Hepatic stellate cell (primary cell): ENCODE measurements at regions not wholly inside any gene's neighbourhood (a gene's known extent, or its start where the extent isn't known, plus 50 kb on each side); places are given as distances from the start of the nearest gene placed in this dataset.

Experiments used
- DNase-seq: peaks from one replicate; pipeline ENCODE4 v3.0.0; 2011; ENCODE audit warnings: low spot score

GRCh38 chr3:19093084-19093483 is 55.2 kb upstream of the KCNH8 start:
- no peak for DNase-seq

DNA sequence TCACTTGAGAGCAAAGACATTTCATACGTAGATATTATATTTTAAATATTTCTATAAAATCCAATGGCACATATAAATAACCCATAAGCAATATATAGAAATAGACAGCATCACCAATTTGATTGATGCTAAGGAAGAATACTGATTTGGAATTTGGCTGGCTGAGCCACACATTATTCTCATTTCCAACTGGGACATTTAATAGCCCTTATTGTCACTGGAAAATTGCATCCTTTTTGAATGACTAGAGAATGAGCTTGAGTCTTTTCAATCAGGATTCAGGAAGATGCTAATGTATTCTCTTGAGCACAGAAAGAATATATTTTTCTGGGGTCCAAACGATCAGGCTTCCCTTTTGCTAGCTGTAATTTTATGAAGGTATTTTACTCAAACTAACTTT is 70.9 kb upstream of the KCNH8 start:
- no peak for DNase-seq

GRCh38 chr3:19075037-19075436 is 73.3 kb upstream of the KCNH8 start:
- no peak for DNase-seq

DNA sequence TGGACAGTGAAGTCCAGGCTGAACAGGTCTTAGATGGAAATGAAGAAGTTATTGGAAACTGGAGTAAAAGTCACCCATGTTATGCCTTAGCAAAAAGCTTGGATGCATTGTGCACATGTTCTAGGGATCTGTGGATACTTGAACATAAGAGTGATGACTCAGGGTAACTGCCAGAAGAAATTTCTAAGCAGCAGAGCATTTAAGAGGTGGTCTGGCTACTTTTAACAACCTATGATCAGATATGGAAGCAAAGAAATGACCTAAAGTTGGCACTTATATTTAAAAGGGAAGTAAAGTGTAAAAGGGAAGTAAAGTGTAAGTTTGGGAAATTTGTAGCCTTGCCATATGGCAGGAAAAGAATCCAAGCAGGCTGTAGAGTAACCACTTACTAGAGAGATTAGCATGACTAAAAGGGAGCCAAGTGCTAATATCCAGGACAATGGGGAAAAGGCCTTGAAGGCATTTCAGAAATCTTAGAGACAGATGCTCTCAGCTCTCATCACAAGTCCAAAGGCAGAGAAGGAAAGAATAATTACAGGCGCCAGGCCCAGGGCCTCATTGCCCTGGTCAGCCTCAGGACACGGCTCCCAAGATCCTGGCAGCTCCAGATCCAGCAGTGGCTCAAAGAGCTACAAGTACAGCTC is 73.9 kb upstream of the KCNH8 start:
- DNase-seq = no peak

DNA sequence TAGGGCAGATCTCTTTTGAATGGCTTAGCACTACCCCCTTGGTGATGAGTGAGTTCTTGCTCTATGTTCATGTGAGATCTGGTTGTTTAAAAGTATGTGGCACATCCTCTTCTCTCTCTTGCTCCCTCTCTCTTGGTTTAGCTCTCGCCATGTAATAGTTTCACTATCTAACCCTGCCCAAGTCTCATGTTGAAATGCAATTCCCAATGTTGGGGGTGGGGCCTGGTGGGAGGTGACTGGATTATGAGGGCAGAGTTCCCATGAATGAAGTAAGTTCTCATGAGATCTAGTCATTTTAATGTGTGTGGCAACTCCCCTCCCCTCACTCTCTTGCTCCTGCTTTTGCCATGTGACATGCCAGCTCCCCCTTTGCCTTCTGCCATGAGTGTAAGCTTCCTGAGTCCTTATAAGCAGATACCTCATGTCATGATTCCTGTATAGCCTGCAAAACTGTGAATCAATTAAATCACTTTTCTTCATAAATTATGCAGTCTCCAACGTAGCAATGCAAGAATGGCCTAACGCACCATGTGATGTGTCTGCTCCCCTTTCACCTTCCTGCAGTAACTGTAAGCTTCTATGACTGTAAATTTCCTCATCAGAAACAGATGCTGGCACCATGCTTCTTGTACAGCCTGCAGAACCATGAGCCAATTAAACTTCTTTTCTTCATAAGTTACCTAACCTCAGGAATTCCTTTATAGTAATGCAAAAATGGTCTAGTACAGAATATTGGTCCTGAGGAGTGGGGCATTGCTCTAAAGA is 74.8 kb upstream of the KCNH8 start:
- no peak for DNase-seq

DNA sequence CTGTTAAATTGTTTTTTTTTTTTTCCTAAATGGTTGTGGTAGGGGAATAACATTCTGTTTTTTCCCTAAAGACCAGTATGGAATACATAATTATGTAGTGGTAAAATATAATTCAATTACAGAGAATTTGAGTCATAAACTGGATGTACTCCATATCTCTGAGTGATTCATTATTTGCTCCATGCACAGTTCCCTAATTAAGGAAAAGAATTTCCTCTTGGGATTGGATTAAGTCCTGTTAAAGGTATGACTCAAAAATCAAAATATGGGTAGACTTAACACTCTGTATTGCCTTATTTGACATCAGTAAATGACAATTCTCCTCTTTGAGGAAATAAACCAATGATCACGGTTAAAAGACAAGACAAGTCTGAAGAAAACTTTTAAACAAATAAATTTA is 78.0 kb upstream of the KCNH8 start:
- DNase-seq = no peak

DNA sequence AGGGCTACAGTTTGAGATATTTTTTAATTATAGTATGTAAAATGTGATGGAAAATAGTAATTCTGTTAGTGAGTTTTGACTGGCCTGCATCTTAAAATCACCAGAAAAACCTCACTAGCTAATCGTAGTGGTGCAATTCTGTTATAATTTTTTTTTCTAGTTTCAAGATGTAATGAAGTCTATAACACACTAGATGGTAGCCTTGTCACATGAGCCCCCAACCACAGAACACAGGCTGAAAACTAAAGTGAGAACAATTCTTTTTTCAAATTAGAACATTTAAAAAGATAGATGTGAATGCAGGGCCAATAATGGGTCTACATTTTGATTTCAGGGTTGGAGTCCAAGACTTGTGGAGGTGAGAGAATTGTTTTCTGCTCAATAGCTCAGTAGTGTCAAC is 83.3 kb upstream of the KCNH8 start:
- DNase-seq = no peak

DNA sequence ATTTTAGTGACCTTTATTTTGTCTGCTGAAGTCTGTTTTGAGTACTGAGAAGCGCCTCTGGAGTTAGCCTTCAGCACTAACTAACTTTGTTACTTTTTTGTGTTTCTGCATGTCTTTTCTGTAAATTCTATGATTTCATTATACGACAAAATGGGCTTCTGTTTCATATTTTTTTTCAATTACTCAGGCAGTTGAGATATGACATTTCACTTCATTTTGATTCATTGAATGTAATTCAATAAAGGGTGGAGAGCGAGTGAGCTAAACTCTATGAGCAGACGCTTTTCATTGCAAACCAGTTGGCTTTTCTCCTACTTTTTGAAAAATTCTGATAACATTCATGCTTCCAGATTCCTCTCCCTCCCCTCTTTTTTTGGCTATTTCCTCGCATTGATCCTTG is 84.4 kb upstream of the KCNH8 start:
- DNase-seq = no peak

DNA sequence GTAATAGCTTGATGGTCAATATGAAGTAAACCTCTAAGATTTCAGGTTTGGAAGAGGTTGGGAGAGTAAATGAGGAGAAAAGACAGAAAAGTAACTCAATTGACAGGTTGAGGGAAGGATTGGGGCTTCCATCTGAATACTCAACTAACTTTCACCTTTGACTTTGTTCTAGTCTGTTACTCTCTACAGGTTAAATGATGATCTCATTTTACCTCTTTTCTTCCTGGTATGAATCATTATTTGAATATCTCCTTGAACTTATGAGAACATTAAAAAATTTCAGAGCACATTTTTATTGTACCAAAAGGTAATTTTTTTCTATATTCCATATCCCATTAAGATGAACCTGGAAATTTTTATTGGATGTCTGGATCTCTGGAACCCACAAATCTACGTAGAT is 87.9 kb upstream of the KCNH8 start:
- DNase-seq = no peak

- DNase-seq = no peak
Observed at GRCh38 chr3:19052874-19053273, 95.4 kb upstream of the KCNH8 start.

GRCh38 chr3:19046440-19046839 is 101.9 kb upstream of the KCNH8 start:
- no peak for DNase-seq

GRCh38 chr3:19030522-19030839 is 117.8 kb upstream of the KCNH8 start:
- no peak for DNase-seq

DNA sequence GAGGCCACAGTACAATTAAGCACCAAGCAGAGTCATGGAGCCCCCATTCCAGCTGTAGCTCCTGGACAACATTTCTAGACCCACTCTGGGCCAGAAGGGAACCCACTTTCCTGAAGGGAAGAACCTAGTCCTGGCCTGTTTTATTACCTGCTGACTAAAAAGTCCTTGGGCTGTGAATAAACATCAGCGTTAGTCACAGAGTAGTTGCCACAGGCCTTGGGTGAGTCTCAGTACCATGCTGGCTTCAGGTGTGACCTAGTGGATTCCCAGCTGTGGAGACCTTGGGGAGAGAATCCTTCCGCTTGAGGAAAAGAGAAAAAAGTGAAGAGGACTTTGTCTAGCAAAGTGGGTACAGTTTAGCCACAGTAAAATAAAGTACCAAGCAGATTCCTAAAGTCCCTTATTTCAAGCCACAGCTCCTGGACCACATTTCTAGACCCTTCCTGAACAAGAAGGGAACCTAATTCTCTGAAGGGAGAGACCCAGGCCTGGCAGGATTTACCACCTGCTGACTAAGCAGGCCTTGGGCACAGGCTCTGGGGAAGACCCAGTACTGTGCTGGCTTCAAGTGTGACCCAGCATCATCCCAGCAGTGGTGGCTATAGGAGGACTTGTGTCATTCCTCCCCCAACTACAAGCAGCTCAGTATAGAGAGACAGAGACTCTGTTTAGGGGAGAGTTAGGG is 118.3 kb upstream of the KCNH8 start:
- no peak for DNase-seq

DNA sequence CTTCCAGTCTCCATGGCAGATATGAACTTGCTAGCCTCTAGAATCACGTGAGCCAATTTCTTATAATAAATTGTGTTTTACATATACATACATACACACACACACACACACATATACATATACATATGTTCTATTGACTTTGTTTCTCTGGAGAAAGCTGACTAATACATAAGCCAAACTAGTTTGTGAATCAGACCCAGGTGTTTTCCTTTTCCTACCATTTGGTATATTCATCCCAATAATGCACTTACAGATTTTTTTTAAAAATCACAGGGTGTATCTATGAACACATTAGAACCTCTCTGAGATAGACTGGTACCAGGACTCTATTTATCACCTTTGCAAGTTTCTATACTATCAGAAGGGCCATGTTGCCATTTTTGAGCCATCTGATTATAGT is 122.9 kb upstream of the KCNH8 start:
- no peak for DNase-seq

- DNase-seq = no peak
Observed at GRCh38 chr3:19022546-19022945, 125.8 kb upstream of the KCNH8 start.

GRCh38 chr3:19016851-19017250 is 131.5 kb upstream of the KCNH8 start:
- DNase-seq = no peak

DNA sequence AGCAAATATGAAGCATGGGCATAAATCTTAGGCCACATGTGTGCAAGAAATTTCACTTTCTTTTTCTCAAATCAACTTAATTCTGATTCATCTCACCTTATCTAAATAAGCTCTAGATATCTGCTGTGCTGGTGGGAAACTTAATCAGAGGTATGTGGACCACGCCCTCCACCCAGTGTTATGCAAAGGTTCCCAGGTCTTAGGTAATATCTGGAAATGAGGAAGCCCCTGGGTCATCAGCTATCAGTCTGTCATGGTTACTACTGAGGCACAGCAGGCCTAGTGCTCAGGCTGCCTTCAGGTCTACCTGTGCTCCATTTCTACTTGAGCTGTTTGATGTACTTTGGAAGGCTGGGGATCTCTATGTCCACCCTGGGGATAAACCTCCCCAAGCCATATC is 134.4 kb upstream of the KCNH8 start:
- DNase-seq = no peak

DNA sequence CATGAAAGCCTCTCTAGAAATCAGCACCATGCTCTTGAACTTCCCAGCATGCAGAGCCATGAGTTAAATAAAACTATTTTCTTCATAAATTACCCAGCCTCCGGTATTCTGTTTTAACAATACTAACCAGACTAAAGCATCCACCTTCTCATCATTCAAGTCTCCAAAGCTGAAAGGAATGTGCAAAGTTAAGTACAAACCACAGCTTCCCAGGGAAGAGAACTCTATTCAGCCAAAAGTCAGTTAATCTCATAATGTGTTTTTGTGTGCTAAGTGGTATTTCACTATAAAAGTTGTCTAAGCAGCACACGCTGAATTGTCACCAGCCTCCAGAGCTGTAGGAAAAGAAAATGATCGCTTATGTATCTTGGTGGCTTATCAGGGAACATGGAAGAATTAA is 135.5 kb upstream of the KCNH8 start:
- no peak for DNase-seq

DNA sequence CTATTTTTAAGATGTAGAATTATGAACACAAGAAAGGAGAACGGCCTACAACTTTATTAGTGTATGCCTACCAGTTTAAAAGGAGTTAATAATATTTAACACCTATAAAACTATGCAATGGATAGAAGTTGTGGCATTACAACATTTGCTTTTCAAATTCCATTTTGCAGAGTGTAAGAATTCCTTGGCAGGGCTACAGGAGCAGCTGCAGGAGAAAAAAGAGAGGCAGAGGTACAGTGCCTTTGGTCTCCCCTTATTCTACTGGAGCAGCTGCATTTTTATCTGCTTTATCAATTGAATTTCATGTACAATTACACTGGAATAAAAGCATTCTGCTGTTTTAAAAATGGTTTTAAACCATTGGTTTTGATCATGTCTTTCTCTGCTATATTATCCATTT is 145.7 kb upstream of the KCNH8 start:
- DNase-seq = no peak

GRCh38 chr3:18998069-18998468 is 150.2 kb upstream of the KCNH8 start:
- DNase-seq = no peak

DNA sequence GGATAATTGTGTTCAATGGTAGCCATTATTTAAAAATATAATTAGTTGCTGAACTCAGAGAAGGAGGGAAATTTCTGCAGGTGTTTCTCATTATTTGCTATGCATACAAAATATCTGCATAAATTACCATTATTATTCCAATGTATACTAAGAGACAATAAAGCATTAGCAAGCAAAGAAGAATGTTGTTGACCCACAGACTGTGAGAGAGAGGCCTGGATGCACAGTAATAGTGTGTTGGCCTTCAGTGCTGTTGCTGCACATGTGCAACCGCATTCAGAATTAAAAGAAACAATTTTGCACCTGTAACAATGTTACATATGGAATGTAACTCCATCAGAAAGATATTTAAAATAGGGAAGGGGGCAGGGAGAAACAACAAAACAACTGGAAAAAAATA is 155.6 kb upstream of the KCNH8 start:
- no peak for DNase-seq

DNA sequence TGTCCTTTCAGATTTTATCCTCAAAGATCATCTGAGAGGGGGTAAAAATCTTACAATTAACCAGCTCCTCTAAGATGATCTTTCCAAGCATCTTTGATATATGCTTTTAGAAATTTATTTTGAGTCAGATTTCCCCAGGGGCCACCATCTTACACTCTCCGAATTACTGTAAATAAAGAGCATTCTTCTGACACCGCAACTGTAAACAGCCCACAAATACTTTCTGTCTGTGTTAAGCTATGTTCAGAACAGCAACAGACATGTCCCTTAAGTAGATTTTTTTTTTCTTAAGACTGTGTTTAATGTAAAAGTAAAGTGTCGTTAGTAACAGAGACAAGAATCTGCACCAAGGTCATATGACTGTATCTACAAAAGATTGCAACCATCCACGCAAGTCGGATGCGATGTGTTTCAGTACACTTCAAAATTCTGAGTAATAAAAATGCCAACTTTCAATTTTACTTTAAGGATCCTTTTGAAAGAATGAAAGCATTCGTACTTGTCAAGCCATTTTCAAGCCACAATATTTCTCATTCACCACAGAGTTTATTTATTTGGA is 159.0 kb upstream of the KCNH8 start:
- DNase-seq = no peak

DNA sequence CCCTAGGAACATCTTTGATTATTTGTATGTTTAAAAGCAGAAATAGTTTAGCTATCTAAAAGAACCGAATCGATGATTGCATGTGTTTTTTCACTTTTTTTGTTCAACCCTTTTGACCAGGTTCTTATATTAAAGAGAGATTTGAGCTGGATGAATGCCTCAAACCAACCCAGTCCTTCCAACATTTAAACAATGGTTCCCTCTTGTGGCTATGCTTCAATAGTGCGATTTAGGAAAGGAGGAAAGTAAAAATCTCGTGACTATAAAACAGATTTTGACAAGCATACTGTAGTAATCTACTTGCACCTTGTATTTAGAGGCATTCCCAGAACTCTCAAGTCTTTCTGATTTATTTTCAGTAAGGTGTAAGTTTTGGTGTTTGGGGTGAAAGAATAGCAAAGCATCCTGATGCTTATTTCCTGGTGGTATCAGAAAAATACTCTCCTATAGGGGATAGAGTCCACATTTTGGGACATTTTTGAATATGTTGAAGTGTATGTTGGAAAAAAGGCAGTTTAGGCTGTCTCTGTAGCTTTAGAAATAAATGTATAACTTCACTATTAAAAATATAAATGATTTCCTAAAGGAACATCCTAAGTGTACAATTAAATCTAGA is 159.6 kb upstream of the KCNH8 start:
- no peak for DNase-seq
